A549 (cell line): ENCODE measurements at regions not wholly inside any gene's neighbourhood (a gene's known extent, or its start where the extent isn't known, plus 50 kb on each side); places are given as distances from the start of the nearest gene placed in this dataset.

ENCODE experiments used
- ATAC-seq, 2 experiments: fragments of 200-7000 bp in 1 of 2; fragments of >200 bp in 1 of 2; cut with Nextera tagmentation in 1 of 2; cut with Tn5 transposase in 1 of 2; 3 replicates each; pipeline versions ENCODE4 v1.8.0 to v1.9.1; 2018 to 2020; ENCODE audit warnings: mild to moderate bottlenecking in 1 of 2, moderate library complexity in 1 of 2
- CTCF ChIA-PET: fragments of 300-600 bp; sonication (Branson Sonifier 250); formaldehyde crosslinking; extraction: SDS; loops from one replicate; lab custom pipeline; 2021; ENCODE audit warnings: antibody characterized with exemption, inconsistent platforms; lab: Yijun Ruan, JAX
- POLR2A ChIA-PET: fragments of 350-600 bp; formaldehyde crosslinking; extraction: SDS; loops from one replicate; lab custom pipeline; 2021; ENCODE audit warnings: antibody characterized with exemption, inconsistent platforms; lab: Yijun Ruan, JAX
- DNase-seq, 2 experiments: peaks; one replicate each; pipeline versions ENCODE4 v3.0.0 to v3.0.0-alpha.2; 2011 to 2016; ENCODE audit warnings: low read depth in 1 of 2, low spot score in 1 of 2
- FAIRE-seq: peaks from 2 replicates; lab custom pipeline; 2011; peaks lifted over from hg19 to GRCh38; lab: Jason Lieb, UNC
- H3K27ac ChIP-seq, 2 experiments: fragments of >200 bp; sonication (Bioruptor Twin); formaldehyde crosslinking; 3 replicates each; pipeline ENCODE4 v1.5.1; 2016 to 2017
- H3K4me1 ChIP-seq: fragments of >200 bp; sonication (Bioruptor Twin); formaldehyde crosslinking; 3 replicates; pipeline ENCODE4 v1.6.1; 2016
- H3K4me2 ChIP-seq: fragments of >200 bp; sonication (Bioruptor Twin); formaldehyde crosslinking; 3 replicates; pipeline ENCODE4 v1.6.1; 2016
- H3K4me3 ChIP-seq: fragments of >200 bp; sonication (Bioruptor Twin); formaldehyde crosslinking; 3 replicates; pipeline ENCODE4 v1.5.1; 2016
- H3K9me3 ChIP-seq: fragments of >200 bp; sonication (Bioruptor Twin); formaldehyde crosslinking; 3 replicates; pipeline ENCODE4 v1.6.1; 2016
- CBX2 ChIP-seq: fragments of 200-600 bp; sonication (generic); IDR thresholded peaks from 2 replicates; pipeline ENCODE4 v1.6.1; 2016; ENCODE audit warnings: low read depth, mild to moderate bottlenecking, borderline replicate concordance
- CEBPB ChIP-seq, 2 experiments: fragments of >200 bp in 1 of 2; sonication (Bioruptor Twin) in 1 of 2; formaldehyde crosslinking in 1 of 2; IDR thresholded peaks; 2 replicates each; pipeline ENCODE4 v1.6.1; 2012 to 2016
- CHD4 ChIP-seq: fragments of 200-600 bp; sonication (generic); IDR thresholded peaks from 2 replicates; pipeline ENCODE4 v1.6.1; 2016; ENCODE audit warnings: antibody characterized with exemption, mild to moderate bottlenecking, borderline replicate concordance
- E2F6 ChIP-seq: IDR thresholded peaks from 2 replicates; pipeline ENCODE4 v1.6.1; 2012; ENCODE audit warnings: low read depth, borderline replicate concordance
- EHF ChIP-seq: fragments of 250-450 bp; sonication (Bioruptor Pico); IDR thresholded peaks from 2 replicates; pipeline ENCODE4 v1.5.0; 2020; ENCODE audit warnings: mild to moderate bottlenecking
- EHMT2 ChIP-seq: fragments of 200-600 bp; sonication (generic); IDR thresholded peaks from 2 replicates; pipeline ENCODE4 v1.6.1; 2016; ENCODE audit warnings: antibody characterized with exemption, low read depth, mild to moderate bottlenecking, moderate library complexity
- EP300 ChIP-seq, 2 experiments: fragments of >200 bp; sonication (Bioruptor Twin); formaldehyde crosslinking; IDR thresholded peaks; 2 replicates in 1 of 2; 3 replicates in 1 of 2; pipeline ENCODE4 v1.6.1; 2016 to 2017
- ESRRA ChIP-seq: fragments of 150-350 bp; IDR thresholded peaks from 2 replicates; pipeline ENCODE4 v1.6.1; 2014; ENCODE audit warnings: mild to moderate bottlenecking, low read length, borderline replicate concordance
- HEYL ChIP-seq: fragments of 250-450 bp; sonication (Bioruptor Pico); IDR thresholded peaks from 2 replicates; pipeline ENCODE4 v1.8.0; 2021; ENCODE audit warnings: mild to moderate bottlenecking, moderate library complexity
- HOXB13 ChIP-seq: fragments of 250-450 bp; sonication (Bioruptor Pico); IDR thresholded peaks from 2 replicates; pipeline ENCODE4 v1.5.0; 2020; ENCODE audit warnings: low read depth, mild to moderate bottlenecking, moderate library complexity
- JUN ChIP-seq, 2 experiments: fragments of >200 bp; sonication (Bioruptor Twin); formaldehyde crosslinking; IDR thresholded peaks; 2 replicates in 1 of 2; 3 replicates in 1 of 2; pipeline ENCODE4 v1.6.1; 2016 to 2017
- JUNB ChIP-seq: fragments of >200 bp; sonication (Bioruptor Twin); formaldehyde crosslinking; IDR thresholded peaks from 2 replicates; pipeline ENCODE4 v1.6.1; 2016
- MAZ ChIP-seq: fragments of 150-350 bp; IDR thresholded peaks from 2 replicates; pipeline ENCODE4 v1.6.1; 2014; ENCODE audit warnings: antibody characterized with exemption, low read depth, low read length, borderline replicate concordance
- MYC ChIP-seq: IDR thresholded peaks from 2 replicates; pipeline ENCODE4 v1.6.1; 2012; ENCODE audit warnings: mild to moderate bottlenecking, inconsistent platforms, low read length, improper control_type of control experiment, borderline replicate concordance
- NFE2L2 ChIP-seq: fragments of 150-350 bp; conservative IDR thresholded peaks from 2 replicates; pipeline ENCODE4 v1.6.1; 2014; ENCODE audit warnings: low read length
- NPAS2 ChIP-seq: fragments of 250-450 bp; sonication (Bioruptor Pico); IDR thresholded peaks from 2 replicates; pipeline ENCODE4 v1.8.0; 2022; ENCODE audit warnings: mild to moderate bottlenecking, moderate library complexity, borderline replicate concordance
- NR3C1 ChIP-seq: fragments of >200 bp; sonication (Bioruptor Twin); formaldehyde crosslinking; IDR thresholded peaks from 3 replicates; pipeline ENCODE4 v1.6.1; 2017
- PBX3 ChIP-seq: IDR thresholded peaks from 2 replicates; pipeline ENCODE4 v1.6.1; 2012
- RARB ChIP-seq: fragments of 250-450 bp; sonication (Bioruptor Pico); IDR thresholded peaks from 2 replicates; pipeline ENCODE4 v1.8.0; 2021; ENCODE audit warnings: mild to moderate bottlenecking, moderate library complexity
- REST ChIP-seq: fragments of 200-600 bp; sonication (generic); IDR thresholded peaks from 2 replicates; pipeline ENCODE4 v1.6.1; 2016; ENCODE audit warnings: antibody characterized with exemption, mild to moderate bottlenecking, moderate library complexity
- SMC3 ChIP-seq: fragments of >200 bp; sonication (Bioruptor Twin); formaldehyde crosslinking; IDR thresholded peaks from 3 replicates; pipeline ENCODE4 v1.6.1; 2018; ENCODE audit warnings: inconsistent platforms
- SREBF2 ChIP-seq: fragments of 450-650 bp; IDR thresholded peaks from 2 replicates; pipeline ENCODE4 v1.6.1; 2014; ENCODE audit warnings: mild to moderate bottlenecking, moderate library complexity
- USF2 ChIP-seq: fragments of 450-650 bp; IDR thresholded peaks from 2 replicates; pipeline ENCODE4 v1.6.1; 2014; ENCODE audit warnings: antibody characterized with exemption
- ZSCAN20 ChIP-seq: fragments of 250-450 bp; sonication (Bioruptor Pico); IDR thresholded peaks from 2 replicates; pipeline ENCODE4 v1.8.0; 2022; ENCODE audit warnings: mild to moderate bottlenecking, moderate library complexity
- WGBS: methylation state at CpG from one replicate; pipeline ENCODE4 v1.1.6; 2017; ENCODE audit errors: missing lambda C conversion rate; 5-methylcytosine and 5-hydroxymethylcytosine counted together

GRCh38 chr7:52711951-52712350 is 323.5 kb upstream of the POM121L12 start:
- Histone ChIP-seq H3K4me3 (no peak overlapping the region), H3K9me3 (no peaks in the 10 kb centered on the region), H3K27ac (no peak overlapping the region), H3K4me1 (no peaks in the 10 kb centered on the region), H3K4me2 (no peak overlapping the region)
- no peak for ATAC-seq
- DNase-seq = no peak
- no peak for FAIRE-seq
- CTCF ChIA-PET = interaction anchor here (0.6 kb wide), 1 partner anchor 1571 kb away, joined by 3 read pairs; no protein-coding TSS in a partner anchor
- POLR2A ChIA-PET = no interaction called here
- no peak for TF ChIP-seq NFE2L2
- TF ChIP-seq ZSCAN20 (CRISPR knock-in tag) = no peak
- TF ChIP-seq HOXB13 (CRISPR knock-in tag) = no peak
- no peak for TF ChIP-seq MAZ
- no peak for TF ChIP-seq RARB (CRISPR knock-in tag)
- no peak for TF ChIP-seq EHMT2
- 3% methylated on average over 1 of the region's 1 CpG for WGBS

GRCh38 chr7:52708846-52709245 is 326.6 kb upstream of the POM121L12 start:
- no peak for TF ChIP-seq NFE2L2
- TF ChIP-seq CEBPB (IDR thresholded peaks at IDR 0.05) = no peak
- no peak for TF ChIP-seq EHMT2
- TF ChIP-seq MYC = no peak
- no peak for TF ChIP-seq REST
- no peak for TF ChIP-seq E2F6
- TF ChIP-seq JUNB = no peak
- no peak for TF ChIP-seq PBX3
- no peak for TF ChIP-seq NPAS2
- TF ChIP-seq NR3C1 = no peak
- TF ChIP-seq HEYL (CRISPR knock-in tag) = no peak
- no peak for TF ChIP-seq EP300 (IDR thresholded peaks at IDR 0.05)
- no peak for TF ChIP-seq SREBF2
- no peak for TF ChIP-seq JUN (IDR thresholded peaks at IDR 0.05)
- TF ChIP-seq CHD4 = no peak
- no peak for TF ChIP-seq USF2
- TF ChIP-seq SMC3 = no peak
- TF ChIP-seq EHF (CRISPR knock-in tag) = no peak
- no peak for TF ChIP-seq CBX2
- TF ChIP-seq ESRRA = no peak
- TF ChIP-seq, all 56 proteins: peak for 0
- 2% methylated on average over 3 of the region's 3 CpGs for WGBS
- POLR2A ChIA-PET = no interaction called here
- no peak for DNase-seq
- no peak for FAIRE-seq
- H3K9me3 ChIP-seq = no peaks in the 10 kb centered on the region
- CTCF ChIA-PET = no interaction called here
- no peak overlapping the region for H3K4me2 ChIP-seq
- H3K27ac ChIP-seq = no peak overlapping the region
- ATAC-seq = no peak
- no peak overlapping the region for H3K4me3 ChIP-seq
- no peaks in the 10 kb centered on the region for H3K4me1 ChIP-seq
